IMR-90 (cell line): ENCODE measurements at regions not wholly inside any gene's neighbourhood (a gene's known extent, or its start where the extent isn't known, plus 50 kb on each side); places are given as distances from the start of the nearest gene placed in this dataset.

ENCODE experiments used
- FOS ChIP-seq: fragments of 150-350 bp; IDR thresholded peaks from 2 replicates; pipeline ENCODE4 v1.6.1; 2016; ENCODE audit warnings: low read depth, low read length
- TF ChIP-seq, protein P1 (sequence below): fragments of 150-350 bp; IDR thresholded peaks from 2 replicates; pipeline ENCODE4 v1.6.1; 2016; ENCODE audit warnings: low read depth, mild to moderate bottlenecking, low read length, moderate library complexity, borderline replicate concordance

DNA sequence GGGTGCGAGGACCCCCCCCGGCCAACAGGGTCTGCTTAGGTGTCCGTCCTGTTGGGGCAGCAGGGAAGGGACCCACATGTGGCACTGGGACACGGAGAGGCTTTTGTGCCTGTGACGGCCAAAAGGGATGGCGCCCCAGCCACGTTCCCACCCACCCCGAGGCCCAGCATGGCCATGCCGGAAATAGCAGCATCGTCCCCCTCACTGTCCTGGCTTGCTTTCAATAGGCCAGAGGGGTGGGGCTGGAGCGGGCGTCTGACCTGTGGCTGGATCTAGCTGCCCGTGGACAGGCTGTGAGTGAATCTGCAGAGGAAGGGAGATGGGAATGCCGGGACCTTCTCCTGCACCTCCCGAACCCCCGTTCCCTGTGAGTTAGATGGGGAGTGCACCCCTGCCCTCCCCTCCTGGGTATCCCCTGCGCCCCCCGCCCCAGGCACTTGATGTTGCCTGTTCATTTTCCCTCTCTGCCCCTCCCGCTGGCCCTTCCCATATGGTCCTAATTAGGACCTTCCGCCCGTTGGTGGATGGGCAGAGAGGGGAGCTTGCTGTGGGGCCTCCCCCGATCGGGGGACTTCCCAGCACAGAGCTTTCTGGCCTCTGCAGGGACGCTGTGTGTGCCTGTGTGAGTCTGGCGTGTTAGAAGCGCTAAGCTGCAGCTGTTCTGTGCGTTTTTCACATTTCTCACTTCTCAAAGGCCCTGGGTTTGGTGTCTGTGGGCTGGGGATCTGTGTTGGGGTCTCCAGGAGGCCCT, 292.8 kb downstream of the SEC14L1 start (continued):
- TF ChIP-seq, protein P1, sequence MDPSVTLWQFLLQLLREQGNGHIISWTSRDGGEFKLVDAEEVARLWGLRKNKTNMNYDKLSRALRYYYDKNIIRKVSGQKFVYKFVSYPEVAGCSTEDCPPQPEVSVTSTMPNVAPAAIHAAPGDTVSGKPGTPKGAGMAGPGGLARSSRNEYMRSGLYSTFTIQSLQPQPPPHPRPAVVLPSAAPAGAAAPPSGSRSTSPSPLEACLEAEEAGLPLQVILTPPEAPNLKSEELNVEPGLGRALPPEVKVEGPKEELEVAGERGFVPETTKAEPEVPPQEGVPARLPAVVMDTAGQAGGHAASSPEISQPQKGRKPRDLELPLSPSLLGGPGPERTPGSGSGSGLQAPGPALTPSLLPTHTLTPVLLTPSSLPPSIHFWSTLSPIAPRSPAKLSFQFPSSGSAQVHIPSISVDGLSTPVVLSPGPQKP: no peak
- no peak for TF ChIP-seq FOS
